GM03348 (cell line): ENCODE measurements at regions not wholly inside any gene's neighbourhood (a gene's known extent, or its start where the extent isn't known, plus 50 kb on each side); places are given as distances from the start of the nearest gene placed in this dataset.
"Not testable (repeated sequence)": the region's sequence is repeated elsewhere in the genome, so short reads cannot be mapped to it uniquely, and the experiment has no call there.

Experiments
- DNase-seq: peaks from one replicate; pipeline ENCODE4 v3.0.0; 2012; ENCODE audit warnings: low spot score

DNA sequence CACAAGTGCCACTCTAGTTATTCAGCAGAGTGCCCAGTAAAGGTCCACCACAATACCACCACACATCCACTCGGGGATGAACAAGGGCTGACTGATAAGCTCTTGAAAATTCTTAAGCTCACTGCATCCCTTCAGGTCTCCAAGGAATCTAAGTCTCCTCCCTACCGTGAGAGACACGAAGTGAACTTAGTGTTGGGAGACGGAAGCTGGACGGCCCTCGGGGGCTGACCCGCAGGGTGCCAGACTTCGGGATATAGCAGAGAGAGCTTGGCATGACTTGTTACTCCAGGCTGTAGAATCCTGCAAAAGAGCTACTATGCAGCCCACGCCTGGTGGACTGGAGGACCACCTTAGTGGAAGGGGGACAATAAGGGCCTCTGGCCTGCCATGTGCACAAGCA is 75.1 kb downstream of the LYZL1 start:
- DNase-seq = not testable (repeated sequence)

DNA sequence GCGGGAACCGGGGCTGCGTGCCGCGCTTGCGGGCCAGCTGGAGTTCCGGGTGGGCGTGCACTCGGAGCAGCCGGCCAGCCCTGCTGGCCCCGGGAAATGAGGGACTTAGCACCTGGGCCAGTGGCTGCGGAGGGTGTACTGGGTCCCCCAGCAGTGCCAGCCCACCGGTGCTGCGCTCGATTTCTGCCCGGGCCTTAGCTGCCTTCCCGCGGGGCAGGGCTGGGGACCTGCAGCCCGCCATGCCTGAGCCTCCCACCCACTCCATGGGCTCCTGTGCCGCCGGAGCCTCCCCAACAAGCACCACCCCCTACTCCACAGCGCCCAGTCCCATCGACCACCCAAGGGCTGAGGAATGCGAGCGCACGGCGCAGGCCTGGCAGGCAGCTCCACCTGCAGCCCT is 77.3 kb downstream of the LYZL1 start:
- DNase-seq = not testable (repeated sequence)

DNA sequence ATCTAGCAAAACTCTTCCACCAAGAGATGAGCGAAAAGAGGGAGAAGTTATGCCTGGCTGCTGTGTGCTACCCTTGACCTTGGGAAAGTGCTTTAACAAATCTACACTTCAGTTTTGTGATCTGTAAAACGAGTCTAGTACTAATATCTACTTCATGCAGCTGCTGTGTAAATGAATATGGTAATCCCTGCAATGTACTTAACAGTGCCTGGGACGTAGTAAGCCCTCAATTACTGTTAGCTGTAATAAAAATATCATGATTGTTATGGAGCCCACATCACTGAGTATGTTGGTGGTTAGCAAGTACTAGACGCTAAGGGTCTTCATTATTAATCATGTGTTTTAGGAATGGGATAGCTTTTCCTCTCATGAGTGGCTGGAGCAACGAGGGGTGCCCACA is 80.5 kb downstream of the LYZL1 start:
- no peak for DNase-seq

DNA sequence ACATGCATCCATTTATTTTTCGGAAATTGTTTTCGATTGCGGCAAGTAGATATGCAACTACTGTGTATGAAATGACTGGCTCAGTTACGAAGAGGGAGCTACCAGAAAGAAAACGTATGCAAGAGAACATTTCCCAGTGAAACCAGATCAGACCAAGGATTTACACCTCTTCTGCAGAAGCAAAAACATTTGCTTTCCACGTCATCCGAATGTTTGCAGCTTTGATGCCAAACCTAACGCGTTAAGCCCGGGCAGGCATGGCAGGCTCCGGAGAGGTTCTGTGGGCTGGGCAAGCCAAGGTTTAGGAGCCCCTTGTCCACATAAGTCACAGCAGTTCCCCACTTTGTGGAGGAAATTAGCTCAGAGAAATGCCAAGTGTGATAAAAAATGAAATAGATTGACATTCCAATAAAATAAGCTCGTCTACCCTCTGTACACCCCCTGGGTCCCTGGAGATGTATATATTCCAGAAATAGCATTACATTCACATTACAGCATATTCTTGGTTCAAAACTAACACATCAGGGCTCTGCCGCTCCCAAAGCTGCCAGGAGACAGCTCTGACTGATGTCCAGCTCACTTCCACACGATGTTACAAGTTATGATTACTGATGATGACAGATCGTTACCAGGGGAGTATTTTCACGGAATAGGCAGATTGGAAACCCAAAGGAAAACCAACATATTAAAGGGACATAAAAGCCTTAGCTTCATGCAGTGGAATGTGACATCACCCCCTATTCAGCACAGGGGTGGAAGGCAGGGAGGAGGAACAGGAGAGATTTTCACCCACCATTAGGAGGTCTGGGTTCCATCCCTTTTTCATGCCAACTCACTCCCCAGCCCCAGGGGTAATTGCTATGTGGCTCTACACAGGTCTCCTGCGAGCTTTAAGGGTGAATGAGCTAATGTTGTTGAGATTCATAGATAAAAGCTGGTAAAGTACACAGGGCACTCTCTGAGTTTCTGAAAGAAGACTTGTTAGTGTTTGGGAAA is 81.5 kb downstream of the LYZL1 start:
- no peak for DNase-seq

DNA sequence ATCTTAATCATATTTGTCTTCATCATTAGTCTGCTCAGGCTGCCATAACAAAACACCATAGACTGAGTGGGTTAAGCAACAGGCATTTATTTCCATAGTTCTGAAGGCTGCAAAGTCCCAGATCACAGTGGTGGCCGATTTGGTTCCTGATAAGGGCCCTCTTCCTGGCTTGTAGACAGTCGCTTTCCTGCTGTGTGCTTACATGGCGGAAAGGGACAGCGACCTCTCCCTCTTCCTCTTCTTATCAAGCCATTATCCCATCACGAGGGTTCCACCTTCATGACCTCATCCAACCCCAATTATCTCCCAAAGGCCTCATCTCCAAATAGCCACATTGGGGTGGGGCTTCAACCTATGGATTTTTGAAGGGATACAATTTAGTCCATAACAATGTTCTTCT is 84.0 kb downstream of the LYZL1 start:
- DNase-seq = no peak

DNA sequence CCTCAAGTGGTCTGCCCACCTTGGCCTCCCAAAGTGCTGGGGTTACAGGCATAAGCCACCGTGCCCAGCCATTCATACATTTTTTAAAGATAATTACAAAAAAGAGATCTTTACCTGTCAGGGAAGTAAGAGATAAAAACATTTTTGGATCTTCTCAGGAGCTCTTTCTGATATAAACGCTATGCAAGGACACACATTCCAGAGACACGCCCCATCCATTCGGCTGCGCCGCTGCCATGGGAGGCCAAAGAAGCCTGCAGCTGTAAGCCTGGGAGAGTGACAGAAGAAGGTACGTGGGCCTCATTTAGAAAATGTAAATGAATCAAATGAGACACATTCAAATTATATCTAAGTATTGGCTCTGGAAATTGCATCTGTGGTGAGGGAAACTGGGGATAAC is 85.3 kb downstream of the LYZL1 start:
- no peak for DNase-seq

DNA sequence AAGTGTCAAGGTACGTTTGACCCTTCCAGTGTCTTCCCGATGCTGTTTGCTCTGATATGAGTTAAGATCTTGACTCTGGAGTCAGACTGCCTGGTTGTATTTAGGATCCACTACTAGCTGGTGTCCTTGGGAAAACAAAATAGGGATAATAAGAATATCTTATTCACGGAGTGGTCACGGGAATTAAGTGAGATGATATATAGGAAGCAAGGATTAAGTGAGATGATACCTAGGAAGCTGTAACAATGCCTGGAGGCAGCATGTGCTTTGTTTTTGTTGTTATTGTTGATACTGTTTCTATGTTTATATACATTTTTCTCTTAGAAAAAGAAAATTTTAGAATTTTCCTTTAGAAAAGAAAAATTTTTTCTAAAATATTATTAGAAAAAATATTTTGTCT is 87.0 kb downstream of the LYZL1 start:
- no peak for DNase-seq

DNA sequence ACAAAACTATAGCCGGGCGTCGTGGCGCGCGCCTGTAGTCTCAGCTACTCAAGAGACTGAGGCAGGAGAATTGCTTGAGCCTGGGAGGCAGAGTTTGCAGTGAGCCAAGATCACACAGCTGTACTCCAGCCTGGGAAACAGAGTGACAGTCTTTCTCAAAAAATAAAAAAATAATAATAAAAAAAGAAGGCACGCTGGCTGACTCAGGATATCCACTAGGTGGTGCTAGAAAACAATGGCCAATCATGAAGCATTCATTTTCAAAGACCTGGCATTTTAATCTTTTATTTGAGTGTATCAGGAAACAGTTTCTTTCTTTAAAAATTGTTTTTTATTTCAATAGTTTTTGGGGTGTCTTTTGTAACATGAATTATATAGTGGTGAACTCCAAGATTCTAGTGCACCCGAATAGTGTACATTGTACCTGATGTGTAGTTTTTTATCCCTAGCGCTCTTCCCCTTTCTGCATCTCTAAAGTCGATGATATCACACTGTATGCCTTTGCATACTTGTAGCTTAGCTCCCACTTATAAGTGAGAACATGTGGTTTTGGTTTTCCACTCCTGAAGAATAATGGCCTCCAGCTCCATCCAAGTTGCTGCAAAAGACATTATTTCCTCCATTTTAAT is 88.6 kb downstream of the LYZL1 start:
- DNase-seq = peak; percentile 81

DNA sequence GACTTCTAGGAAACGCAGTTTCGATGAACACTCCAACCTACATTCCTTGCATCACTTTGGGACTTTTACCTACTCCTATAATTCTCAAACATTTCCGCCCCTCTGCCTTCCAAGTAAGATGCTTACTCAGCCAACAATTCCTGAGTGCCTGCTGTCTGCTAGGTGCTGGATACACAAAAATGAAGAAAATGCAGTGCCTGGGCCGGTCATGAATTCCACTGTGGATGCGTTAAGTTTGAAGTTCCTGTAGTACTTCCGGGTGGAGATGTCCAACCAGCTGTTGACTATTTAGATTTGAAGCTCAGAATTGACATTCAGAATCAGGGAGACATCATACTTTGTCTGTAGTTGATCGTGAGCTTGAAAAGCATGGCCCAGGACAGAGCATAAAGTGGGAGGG is 89.2 kb downstream of the LYZL1 start:
- DNase-seq = no peak

DNA sequence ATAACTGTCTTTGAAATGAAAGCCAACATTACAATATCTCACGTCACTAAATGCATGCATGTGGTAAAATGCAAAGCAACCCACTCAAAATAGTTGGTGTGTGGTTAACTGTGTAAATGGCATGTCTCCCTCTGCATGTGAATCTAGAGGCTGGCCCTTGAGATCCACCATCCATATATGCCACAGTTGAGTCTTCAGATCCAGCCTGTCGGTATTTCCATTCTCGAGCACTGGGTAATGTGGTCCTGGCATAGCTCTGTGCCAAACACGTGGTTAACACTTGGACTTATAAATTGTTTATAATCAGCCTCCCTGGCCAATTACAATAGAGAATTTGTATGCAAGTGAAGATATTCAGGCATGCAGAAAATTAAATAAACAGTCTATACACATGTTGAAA is 90.3 kb downstream of the LYZL1 start:
- DNase-seq = no peak

DNA sequence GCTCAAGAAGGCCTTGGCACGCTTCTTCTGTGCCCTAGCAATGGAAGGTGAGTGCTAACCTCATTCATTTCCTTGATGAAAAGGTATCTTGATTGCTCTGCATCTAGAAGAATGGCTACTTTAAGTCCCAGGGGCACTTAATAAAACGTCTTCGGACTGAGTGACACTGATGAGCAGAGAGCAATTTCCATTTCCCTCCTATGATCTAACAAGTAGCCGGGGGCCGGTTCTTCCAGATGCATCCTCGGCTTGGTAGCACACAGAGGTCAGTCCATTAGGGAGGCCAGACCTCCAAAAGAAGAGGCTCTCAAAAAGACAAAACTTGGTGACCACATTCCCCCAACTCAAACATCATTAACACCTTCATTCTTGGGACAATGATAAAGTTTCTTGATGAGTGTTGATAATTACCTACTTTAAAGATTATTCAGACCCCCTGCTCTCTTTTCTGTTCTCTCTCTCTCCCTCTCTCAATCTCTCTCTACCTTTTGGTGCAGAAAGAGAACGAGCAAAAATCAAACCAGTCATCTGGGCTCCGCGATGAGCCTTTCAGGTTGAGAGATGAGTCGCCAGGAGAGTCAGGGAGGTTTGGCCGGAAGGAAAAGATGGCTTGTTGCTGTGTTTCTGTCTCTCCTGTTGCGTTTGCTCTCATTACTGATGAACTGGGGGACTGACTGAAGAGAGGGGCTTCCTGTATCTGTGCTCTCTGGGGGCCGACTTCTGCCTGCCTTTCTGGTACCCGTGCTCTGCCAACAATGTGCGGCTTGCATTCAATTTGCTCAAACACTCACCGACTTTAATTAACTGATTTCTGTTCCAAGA is 91.1 kb downstream of the LYZL1 start:
- not testable (repeated sequence) for DNase-seq

DNA sequence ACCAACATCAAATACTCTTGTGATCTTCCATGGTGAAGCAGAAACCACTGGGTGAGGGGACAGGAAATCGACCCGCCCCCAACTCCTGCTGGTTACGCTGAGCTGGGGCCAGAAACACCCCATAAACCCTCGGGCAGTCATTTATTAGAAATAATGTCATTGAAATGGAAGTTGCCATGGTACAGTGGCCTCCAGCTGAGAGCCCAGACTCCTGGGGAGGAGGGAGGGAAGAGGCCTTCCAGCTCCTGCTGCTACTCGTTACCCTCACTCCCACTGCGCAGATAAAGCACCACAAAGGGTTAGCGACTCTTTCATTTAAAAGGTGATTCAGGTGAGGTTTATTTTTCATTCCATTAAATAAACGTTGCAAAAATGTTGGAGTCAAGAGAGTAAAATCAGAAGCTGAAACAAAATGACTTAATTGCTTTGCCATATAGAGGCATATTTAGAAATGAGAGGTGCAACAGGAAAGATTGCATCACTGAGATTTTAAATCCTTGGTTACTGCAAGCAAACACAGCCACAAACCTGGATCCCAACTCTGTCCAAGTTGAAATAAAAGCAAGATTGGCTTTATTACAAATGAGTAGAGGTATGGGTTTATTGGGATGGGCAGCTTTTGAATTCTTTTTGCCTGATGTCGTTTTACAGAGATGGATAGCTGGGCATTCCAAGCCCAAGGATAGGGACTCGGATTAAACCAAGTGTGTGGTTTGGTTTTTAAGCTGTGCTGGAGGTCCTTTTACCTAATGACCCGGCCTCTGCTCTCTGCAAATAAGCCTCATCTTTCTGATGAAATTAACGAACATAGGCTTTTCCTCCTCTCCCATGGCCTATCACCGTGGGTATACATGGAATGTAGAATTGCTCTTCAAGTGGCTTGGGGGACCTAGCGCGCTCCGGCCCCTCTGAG is 92.0 kb downstream of the LYZL1 start:
- DNase-seq = not testable (repeated sequence)

DNA sequence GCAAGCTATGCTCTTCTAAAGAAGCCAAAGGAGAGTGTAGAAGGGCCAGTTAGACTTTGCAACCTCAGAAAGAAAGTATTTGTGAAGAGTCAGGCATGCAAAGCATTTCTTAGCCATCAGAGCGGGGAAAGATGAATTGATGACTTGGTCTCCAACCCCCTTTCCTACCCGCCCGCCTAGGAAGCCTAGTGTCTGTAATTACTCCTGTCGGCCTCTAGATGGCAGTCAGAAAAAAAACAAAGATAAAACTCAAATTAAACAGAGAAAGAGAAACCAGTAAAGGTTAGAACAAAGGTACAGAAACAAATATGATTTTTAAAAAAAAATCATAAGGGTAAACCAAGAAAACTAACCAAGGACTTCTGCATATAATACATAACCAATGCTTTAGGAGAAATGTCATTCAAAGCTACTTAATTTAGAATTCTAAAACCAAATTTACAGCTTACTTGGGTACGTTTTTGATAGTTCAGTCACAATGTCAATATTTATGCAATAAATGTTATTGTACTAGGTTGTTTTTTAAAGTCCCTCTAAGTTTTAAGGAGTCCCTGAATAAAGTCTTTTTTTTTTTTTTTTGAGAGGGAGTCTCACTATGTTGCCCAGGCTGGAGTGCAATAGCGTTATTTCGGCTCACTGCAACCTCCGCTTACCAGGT is 97.6 kb downstream of the LYZL1 start:
- peak; percentile 54 for DNase-seq

DNA sequence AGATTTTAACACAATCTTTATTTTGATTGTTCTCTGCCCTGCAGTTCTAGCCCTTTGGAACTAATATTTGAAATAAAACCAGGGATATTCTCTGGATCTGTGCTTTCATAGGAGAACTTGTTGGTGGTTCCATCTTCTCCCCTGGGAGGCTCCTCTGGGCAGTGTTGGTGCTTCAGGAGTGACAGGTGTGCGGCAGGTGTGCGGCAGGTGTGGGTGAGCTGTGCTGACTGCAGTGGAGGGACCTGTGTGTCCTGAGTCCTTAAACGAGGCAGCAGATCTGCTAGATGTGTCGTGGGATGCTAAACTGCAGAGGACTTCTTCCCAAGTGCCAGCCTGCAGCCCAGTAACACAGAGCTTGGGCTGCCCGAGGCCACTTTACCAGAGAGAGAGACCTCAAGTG is 98.4 kb downstream of the LYZL1 start:
- no peak for DNase-seq

DNA sequence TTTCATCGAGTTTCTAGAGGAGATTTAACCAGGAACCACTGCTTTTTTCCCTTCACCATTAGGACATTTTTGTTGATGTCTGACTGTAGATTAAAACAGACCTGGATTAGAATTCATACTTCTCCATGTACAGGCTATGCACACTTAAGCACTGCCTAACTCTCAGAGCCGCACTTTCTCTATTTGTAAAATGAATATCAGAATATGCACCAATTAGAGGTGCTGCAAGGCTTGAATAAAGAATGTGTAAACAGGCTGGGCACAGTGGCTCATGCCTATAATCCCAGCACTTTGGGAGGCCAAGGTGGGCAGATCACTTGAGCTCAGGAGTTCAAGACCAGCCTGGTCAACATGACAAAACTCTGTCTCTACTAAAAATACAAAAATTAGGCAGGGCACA is 99.2 kb downstream of the LYZL1 start:
- DNase-seq = not testable (repeated sequence)

DNA sequence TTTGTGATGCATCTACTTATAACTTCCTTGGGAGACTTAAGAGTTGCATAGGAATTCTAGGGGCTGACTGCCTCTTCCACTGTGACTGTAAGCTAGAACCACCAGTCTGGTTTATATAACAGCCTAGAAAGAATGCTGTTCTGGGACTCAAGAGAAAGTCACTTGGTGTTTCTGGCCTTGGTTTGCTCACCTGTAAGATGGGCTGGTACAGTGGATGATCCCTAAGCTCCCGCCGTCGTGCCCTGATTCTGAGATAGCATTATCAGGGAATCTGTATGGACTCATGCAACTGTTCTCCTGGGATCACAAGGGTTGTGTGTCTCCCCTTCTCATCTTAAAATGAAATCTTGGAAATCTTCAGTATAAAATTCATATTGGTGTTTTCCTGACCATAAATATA is 100.6 kb downstream of the LYZL1 start:
- DNase-seq = no peak

DNA sequence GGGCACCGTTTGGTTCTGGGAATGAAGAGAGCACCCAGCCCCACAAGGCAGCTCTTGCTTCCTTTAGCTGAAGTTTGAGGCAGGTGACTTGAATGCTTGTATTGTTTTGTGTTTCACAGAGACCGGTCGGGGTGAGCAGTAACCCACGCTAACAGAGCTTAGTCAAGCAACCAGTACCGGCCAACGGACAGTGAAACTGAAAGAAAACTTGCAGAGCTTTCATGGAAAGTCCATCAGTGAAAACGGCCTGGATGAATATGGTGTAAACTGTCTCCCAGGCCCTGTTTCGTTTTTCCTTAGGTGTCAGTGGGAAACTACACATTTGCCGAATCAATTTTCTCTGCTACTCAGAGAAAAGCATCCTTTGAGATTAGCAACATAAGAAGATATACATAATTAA is 101.1 kb downstream of the LYZL1 start:
- no peak for DNase-seq

DNA sequence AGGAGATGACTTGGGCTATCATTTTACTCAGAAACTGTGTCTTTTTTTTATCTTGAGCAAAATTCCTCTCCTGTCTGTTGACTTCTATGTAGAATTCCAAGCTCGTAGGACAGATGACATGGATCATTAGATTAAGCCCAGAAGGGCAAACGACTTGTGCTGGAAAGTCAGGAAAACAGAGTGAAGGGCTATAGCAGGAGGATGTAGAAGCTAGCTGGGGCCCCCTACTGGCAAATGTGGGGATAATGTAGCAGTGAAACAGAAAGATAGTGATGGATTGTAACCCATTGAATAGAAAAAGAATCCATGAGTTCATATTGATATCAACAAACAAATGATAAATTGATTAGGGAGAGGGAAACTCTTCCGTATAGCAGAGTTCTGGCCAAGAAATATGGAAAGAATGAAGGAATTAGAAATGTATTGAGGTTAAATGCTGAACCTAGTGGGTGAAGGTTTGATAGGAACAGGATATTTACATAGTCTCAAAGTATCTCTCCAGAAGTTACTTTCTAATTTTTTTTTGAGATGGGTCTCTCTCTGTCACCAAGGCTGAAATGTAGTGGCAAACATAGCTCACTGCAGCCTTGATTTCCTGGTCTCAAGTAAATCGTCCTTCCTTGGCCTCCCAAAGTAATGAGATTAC is 103.6 kb downstream of the LYZL1 start:
- DNase-seq = peak; percentile 69

DNA sequence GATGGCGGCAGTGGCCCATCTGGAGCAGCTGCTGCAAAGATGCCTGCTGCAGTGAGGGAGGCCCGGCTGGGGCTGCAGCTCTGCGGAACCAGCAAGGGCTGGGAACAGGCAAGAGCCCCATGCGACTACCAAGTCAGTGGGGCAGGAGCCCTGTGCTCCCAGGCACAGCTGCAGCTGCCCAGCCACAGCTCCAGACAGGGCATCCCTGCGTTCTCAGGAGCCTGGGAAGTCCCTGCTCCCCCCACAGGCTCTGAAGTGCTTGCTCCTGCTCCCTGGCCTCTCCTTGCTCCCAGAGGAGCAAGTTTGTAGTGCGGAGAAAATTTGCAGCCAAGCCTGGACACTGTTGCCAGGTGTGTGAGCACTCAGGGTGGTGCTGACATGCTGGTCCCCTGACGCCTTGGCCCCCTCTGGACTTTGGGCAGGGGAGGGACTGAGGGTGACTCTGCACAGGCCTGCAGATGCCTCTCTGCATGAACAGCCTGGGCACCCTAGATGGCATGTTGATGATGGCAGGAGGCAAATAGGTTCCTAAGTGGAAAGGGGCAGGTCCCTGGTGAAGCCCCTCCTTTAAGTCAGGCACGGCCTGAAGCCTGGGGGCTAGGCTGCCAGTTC is 105.6 kb downstream of the LYZL1 start:
- no peak for DNase-seq

DNA sequence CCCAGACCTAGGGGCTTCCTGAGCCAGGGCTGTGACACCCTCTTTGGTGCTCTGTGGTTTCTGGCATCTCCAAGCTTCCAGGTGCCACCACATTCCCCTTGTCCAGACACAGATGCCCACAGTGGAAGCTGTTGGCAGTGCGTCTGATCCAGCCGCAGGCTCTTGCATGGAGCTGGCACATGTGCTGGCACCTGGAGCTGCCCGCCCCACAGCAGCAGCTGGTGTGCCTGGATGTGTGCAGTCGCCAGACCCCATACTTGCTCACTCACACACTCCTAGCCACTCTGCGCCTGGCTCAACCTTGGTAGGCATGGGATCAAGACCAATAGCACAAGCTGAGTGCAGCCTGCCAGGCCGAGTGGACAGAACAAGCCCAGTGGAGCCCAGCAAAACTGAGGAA is 106.5 kb downstream of the LYZL1 start:
- no peak for DNase-seq
